ENCODE measurements at regions not wholly inside any gene's neighbourhood (a gene's known extent, or its start where the extent isn't known, plus 50 kb on each side); places are given as distances from the start of the nearest gene placed in this dataset.

GRCh38 chr13:107277911-107278310, 710.0 kb upstream of the ARGLU1 start:
- TF ChIP-seq ZBTB1 (tag by site-specific recombination; IDR thresholded peaks at IDR 0.05) (no peak), ZXDB (tag by site-specific recombination; IDR thresholded peaks at IDR 0.05) (no peak), CTCF (tag by site-specific recombination; IDR thresholded peaks at IDR 0.05) (no peak), HOXC10 (CRISPR knock-in tag; IDR thresholded peaks at IDR 0.05) (no peak), ZNF580 (tag by site-specific recombination; IDR thresholded peaks at IDR 0.05) (no peak), ZNF843 (tag by site-specific recombination; IDR thresholded peaks at IDR 0.05) (no peak), SALL2 (tag by site-specific recombination; IDR thresholded peaks at IDR 0.05; ENCODE audit: borderline replicate concordance) (no peak), ZBTB11 (tag by site-specific recombination; conservative IDR thresholded peaks at IDR 0.05; ENCODE audit: low read depth) (no peak), ZNF394 (tag by site-specific recombination; IDR thresholded peaks at IDR 0.05; ENCODE audit: borderline replicate concordance) (no peak), ZNF571 (tag by site-specific recombination; IDR thresholded peaks at IDR 0.05) (no peak), ZNF660 (tag by site-specific recombination; IDR thresholded peaks at IDR 0.05) (no peak), ZBTB26 (tag by site-specific recombination; optimal IDR thresholded peaks at IDR 0.05) (no peak), YY2 (tag by site-specific recombination; IDR thresholded peaks at IDR 0.05) (no peak)
